ENCODE measurements at regions not wholly inside any gene's neighbourhood (a gene's known extent, or its start where the extent isn't known, plus 50 kb on each side); places are given as distances from the start of the nearest gene placed in this dataset.

DNA sequence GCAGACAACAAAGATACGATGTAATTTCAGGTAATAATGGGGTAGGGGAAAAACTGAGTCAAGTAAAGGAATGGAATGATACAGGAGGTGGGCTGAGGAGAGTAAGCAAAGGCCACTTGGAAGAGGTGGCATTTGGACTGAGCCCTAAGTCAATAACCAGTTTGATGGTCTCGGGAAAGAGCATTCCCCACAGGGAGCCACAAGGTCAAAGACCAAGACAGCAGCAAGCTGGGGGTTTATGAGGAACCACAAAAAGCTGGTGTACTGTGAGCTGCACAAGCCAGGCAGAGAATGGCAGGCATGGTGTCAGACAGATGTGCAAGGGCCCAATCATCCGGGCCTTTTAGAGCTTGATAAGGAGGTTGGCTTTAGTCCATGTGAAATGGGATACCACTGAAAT lies 98.7 kb downstream of the NOC3L start:
- no peak for DNase-seq

DNA sequence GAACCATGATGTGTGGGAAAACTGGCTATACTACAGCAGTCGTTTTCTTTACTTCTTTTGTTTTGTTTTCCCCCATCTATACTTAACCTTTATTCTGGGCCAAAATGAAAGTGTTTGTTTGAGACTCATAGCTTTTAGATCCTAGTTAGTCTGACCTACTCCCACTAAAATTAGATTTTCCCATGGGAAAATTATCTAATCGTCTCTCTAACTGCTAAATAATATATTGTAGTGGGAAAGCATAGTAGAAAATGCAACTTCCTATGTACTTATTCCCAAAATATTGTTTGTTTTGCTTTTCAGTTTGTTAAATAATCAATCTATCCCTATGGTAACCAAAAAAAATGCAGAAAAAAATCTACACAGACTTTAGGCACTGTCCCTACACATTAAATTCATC lies 96.6 kb downstream of the NOC3L start:
- Mint-ChIP-seq H3K27ac (no peak overlapping the region), H3K27me3 (peaks cover 11 to 22% of the 10 kb centered on the region in 2 donors), H3K36me3 (no peaks in the 10 kb centered on the region), H3K4me1 (no peaks in the 10 kb centered on the region), H3K4me3 (no peak overlapping the region), H3K9me3 (peaks cover 2% of the 10 kb centered on the region in 2 donors)
- DNase-seq, result no peak
- no peak for ATAC-seq (replicated peaks)

More for the DNA sequence above, 98.7 kb downstream of the NOC3L start:
- Mint-ChIP-seq H3K27ac (no peak overlapping the region), H3K4me1 (no peaks in the 10 kb centered on the region), H3K9me3 (no peaks in the 10 kb centered on the region), H3K27me3 (peaks cover 11 to 25% of the 10 kb centered on the region in 2 donors), H3K36me3 (no peaks in the 10 kb centered on the region), H3K4me3 (no peak overlapping the region)
- ATAC-seq (replicated peaks), result no peak

DNA sequence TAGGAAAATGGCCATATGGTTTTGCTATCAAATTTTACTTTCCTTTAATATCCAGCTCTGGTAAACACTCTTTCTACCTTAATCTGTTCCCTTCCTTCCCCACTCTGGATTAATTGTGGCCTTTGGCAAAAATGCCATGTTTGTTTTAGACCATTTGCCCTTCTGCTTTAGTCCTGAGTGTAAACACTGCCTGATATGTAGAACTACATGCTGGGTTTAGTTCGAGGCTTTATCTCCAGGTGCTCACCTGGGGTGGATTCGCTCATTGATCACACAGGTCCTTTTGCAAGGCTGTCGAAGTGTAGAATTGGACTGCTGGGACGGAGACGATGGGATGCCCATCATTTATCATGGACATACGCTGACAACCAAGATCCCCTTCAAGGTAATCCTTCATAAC lies 94.1 kb downstream of the NOC3L start:
- no peak for DNase-seq
- no peak for ATAC-seq (replicated peaks)

DNA sequence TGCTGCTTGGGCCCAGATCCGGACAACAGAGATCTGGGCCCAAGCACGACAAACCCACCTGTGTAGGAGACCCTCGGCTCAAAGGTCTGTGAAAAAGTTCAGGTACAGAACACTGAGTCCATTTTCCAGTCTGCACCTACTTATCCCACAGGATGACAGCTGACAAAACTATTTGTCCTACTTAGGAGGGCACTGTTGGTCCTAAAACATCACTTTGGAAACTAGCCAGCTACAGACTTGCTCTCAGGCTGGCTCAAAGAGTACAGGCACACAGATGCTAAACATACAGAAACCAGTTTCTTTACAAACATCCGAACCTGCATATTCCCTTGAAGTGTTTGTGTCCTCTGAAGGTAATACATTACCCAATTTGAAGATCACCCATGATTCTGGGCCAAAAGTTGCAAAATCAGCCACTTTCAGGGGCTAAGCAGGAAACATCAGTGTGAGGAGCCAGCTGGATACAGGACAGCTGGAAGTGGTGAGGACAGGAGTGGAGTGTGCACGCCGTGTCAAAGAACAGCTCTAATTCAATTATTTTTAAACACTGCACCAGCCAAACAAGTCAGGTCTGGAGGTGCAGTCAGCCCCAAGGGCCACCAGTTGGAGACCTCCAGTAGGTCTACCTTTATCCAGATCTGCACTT lies 88.5 kb downstream of the NOC3L start:
- DNase-seq (no peak), ATAC-seq (replicated peaks) (no peak)
- Mint-ChIP-seq H3K9me3 (peaks cover 8 to 12% of the 10 kb centered on the region in 2 donors), H3K27ac (no peak overlapping the region), H3K4me1 (no peaks in the 10 kb centered on the region), H3K4me3 (no peak overlapping the region), H3K27me3 (peaks cover 6 to 20% of the 10 kb centered on the region in 2 donors), H3K36me3 (no peaks in the 10 kb centered on the region)

More for the DNA sequence above, 94.1 kb downstream of the NOC3L start:
- no peak overlapping the region for H3K27ac Mint-ChIP-seq
- H3K4me1 Mint-ChIP-seq, result no peaks in the 10 kb centered on the region
- H3K36me3 Mint-ChIP-seq, result no peaks in the 10 kb centered on the region
- H3K4me3 Mint-ChIP-seq, result no peak overlapping the region
- H3K9me3 Mint-ChIP-seq, result peaks cover 8 to 12% of the 10 kb centered on the region in 2 donors
- H3K27me3 Mint-ChIP-seq, result peaks cover 5 to 16% of the 10 kb centered on the region in 2 donors

DNA sequence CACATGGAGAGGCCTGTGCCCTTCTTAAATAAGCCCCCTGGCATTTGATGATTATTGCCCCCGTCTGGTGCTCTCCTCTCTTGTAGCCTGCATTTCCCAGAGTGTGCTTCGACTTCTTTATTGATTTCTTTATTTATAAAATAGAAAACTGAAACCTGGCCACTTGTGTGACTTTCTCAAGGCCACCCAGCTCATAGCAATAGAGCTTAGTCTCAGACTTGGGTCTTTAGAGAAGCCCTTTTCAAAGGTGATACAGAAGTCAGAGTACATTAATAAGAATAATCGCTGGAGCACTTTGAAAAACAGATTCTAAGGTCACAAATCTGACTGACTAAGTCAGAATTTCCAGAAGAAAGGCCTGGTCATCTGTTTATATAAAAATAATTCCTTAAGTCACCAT lies 86.6 kb downstream of the NOC3L start:
- Mint-ChIP-seq H3K4me3 (no peak overlapping the region), H3K9me3 (peaks cover 5 to 9% of the 10 kb centered on the region in 2 donors), H3K4me1 (peaks cover 4 to 9% of the 10 kb centered on the region in 2 donors), H3K36me3 (no peaks in the 10 kb centered on the region), H3K27me3 (peaks cover 12 to 33% of the 10 kb centered on the region in 2 donors), H3K27ac (no peak overlapping the region)
- ATAC-seq (replicated peaks), result no peak
- DNase-seq, result no peak

DNA sequence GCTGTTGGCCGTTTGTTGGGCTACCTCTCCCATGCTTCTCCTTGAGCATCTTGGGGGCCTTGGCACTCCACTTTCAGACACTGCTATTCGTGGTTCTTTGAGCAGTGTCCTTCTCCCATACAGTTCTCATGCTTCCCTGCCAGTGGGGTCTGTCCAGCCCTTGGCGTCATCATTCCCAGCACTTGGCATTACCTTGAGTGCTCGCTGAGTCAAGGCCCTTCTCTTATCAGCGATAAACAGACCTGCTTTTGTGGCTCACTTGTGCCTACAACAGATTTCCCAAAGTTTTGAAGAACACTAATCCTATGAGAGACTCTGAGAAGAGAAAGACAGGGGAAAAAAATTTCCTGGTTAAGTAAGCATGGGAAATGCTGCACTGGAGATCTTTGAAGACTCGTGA lies 85.3 kb downstream of the NOC3L start:
- H3K4me3 Mint-ChIP-seq, result no peak overlapping the region
- DNase-seq (no peak), ATAC-seq (replicated peaks) (no peak)
- H3K4me1 Mint-ChIP-seq, result peaks cover 4 to 9% of the 10 kb centered on the region in 2 donors
- H3K9me3 Mint-ChIP-seq, result peaks cover 0 to 4% of the 10 kb centered on the region in 2 donors
- H3K36me3 Mint-ChIP-seq, result no peaks in the 10 kb centered on the region
- peaks cover 12 to 33% of the 10 kb centered on the region in 2 donors for H3K27me3 Mint-ChIP-seq
- H3K27ac Mint-ChIP-seq, result no peak overlapping the region

DNA sequence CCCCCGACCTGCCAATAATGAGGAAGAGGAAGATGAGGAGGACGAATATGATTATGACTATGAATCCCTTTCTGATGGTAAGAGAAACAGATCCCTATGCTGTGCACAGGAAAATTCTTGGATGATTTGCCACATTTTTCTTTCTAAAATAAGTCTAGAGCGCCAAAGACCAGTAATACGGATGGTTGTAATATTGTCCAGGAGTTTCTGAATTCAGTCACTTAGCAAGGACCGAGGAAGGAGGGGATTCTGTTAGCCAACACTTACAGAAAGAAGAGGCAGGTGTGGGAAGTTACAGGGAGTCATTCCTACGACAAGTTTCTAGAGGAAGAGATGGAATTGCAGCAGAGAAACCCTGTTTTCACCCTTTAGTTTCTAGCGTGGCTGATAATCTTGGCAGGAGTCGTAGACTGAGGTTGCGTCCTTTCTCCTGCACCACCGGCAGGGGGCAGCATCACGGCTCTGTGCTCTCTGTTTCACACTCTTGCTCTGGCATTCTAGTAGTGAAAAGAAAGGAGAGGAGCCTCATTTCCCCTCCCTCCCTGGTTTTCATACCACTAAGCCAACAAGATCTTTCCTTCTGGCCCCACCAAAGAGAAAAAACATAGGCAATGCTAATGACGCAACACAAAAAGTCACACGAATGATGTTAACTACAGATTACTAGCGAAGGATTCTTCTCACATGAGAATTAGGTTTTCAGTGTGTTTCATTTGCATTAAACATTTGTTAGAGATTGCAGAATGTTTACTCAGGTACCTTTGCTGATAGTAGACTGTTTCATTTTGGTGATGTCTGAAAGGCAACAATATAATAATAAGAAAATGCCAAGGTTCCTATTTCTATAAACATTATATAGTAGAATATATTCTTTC lies 82.7 kb downstream of the NOC3L start:
- Mint-ChIP-seq H3K4me1 (peaks cover 4 to 9% of the 10 kb centered on the region in 2 donors), H3K27ac (no peak overlapping the region), H3K4me3 (no peak overlapping the region), H3K9me3 (no peaks in the 10 kb centered on the region), H3K36me3 (no peaks in the 10 kb centered on the region), H3K27me3 (peaks cover 21 to 37% of the 10 kb centered on the region in 2 donors)
- ATAC-seq (replicated peaks) (peak; percentile 65 to 80), DNase-seq (peak; percentile 20)

DNA sequence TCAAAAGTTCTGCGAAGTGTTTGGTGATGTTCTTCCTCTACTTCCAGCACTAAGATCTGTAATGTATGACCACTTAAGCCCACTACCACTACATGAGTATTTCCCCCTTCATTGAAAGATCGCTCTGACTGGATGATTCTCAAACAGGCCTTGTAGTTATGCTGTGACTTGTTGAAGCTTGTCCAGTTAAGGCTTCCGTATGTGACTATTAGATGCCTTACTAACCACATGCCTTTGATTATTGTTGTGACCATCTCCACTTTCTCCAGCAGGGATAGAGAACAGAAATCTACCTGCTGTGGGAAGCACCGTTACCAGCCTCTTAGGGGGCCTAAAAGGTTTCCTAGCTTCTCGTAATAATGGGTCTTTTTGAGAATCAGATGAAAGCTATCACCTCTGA lies 81.1 kb downstream of the NOC3L start:
- no peak for DNase-seq
- H3K4me1 Mint-ChIP-seq, result peaks cover 4 to 9% of the 10 kb centered on the region in 2 donors
- no peaks in the 10 kb centered on the region for H3K9me3 Mint-ChIP-seq
- no peak overlapping the region for H3K4me3 Mint-ChIP-seq
- H3K27ac Mint-ChIP-seq, result no peak overlapping the region
- peaks cover 21 to 46% of the 10 kb centered on the region in 2 donors for H3K27me3 Mint-ChIP-seq
- no peak for ATAC-seq (replicated peaks)
- no peaks in the 10 kb centered on the region for H3K36me3 Mint-ChIP-seq

DNA sequence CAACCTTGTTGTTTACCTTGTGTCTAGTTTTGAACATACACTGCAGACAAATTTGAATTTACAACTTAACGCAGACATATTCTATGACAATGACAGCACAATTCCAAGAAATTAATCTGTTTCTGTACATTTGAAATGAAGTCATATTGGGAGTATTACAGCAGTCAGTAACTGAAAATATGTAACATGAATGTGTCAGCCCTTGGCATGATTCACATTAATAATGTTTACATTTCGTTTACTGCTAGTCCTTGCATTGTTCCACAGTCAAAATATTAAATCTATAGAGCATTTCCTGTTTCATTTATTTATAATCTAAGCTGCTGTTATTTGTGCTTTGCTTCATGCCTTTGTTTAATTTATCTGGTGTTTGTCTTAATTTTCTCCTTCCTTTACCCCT lies 80.4 kb downstream of the NOC3L start:
- no peak overlapping the region for H3K27ac Mint-ChIP-seq
- H3K4me1 Mint-ChIP-seq, result peaks cover 4 to 9% of the 10 kb centered on the region in 2 donors
- no peak overlapping the region for H3K4me3 Mint-ChIP-seq
- ATAC-seq (replicated peaks), result no peak
- DNase-seq, result no peak
- no peaks in the 10 kb centered on the region for H3K36me3 Mint-ChIP-seq
- no peaks in the 10 kb centered on the region for H3K9me3 Mint-ChIP-seq
- peaks cover 18 to 40% of the 10 kb centered on the region in 2 donors for H3K27me3 Mint-ChIP-seq
